ENCODE measurements at regions not wholly inside any gene's neighbourhood (a gene's known extent, or its start where the extent isn't known, plus 50 kb on each side); places are given as distances from the start of the nearest gene placed in this dataset.

GRCh38 chr5:74112372-74113195 lies 486.6 kb downstream of the ARHGEF28 start:
- POLR2A ChIA-PET = interaction anchor here in 1 of 2 donors (0.7 kb wide), 1 partner anchor 156 kb away, joined by 4 read pairs; no protein-coding TSS in a partner anchor
- no peaks in the 10 kb centered on the region for H3K9me3 Mint-ChIP-seq
- H3K36me3 Mint-ChIP-seq = no peaks in the 10 kb centered on the region
- H3K4me3 Mint-ChIP-seq = no peak overlapping the region
- DNase-seq (no peak), ATAC-seq (replicated peaks in 1 of 4) (no peak)
- H3K27ac ChIP-seq (ENCODE audit: low read length) = no peak overlapping the region
- no peak overlapping the region for H3K27ac Mint-ChIP-seq
- no peaks in the 10 kb centered on the region for H3K4me1 Mint-ChIP-seq
- WGBS (ENCODE audit: insufficient coverage) = no CpG with 5 or more reads among the region's 3 CpGs
- no peaks in the 10 kb centered on the region for H3K9me3 ChIP-seq
- H3K27me3 ChIP-seq (replicated peaks in 1 of 2; ENCODE audit: control insufficient read depth in 2 of 2, extremely low read depth in 1 of 2, insufficient read depth in 2 of 2, low read length in 1 of 2) = peaks cover 0 to 4% of the 10 kb centered on the region in 2 experiments
- no peak overlapping the region for H3K4me3 ChIP-seq (ENCODE audit: control insufficient read depth in 1 of 2, extremely low read depth in 1 of 2, low read length in 1 of 2)
- peaks cover 9 to 33% of the 10 kb centered on the region in 2 donors for H3K27me3 Mint-ChIP-seq
- CTCF ChIA-PET = interaction anchor here in 1 of 2 donors (0.7 kb wide), 2 partner anchors 291 to 566 kb away, joined by 3 read pairs; no protein-coding TSS in a partner anchor
- H3K4me1 ChIP-seq (ENCODE audit: control insufficient read depth in 1 of 2, extremely low read depth in 1 of 2, insufficient read depth in 2 of 2, low read length in 2 of 2) = no peaks in the 10 kb centered on the region
- H3K36me3 ChIP-seq (ENCODE audit: control insufficient read depth in 2 of 2, extremely low read depth in 1 of 2, insufficient read depth in 1 of 2, low read length in 1 of 2) = no peaks in the 10 kb centered on the region

GRCh38 chr5:74111764-74112163 lies 485.8 kb downstream of the ARHGEF28 start:
- ATAC-seq (replicated peaks in 1 of 4) = no peak
- Mint-ChIP-seq H3K4me1 (no peaks in the 10 kb centered on the region), H3K36me3 (no peaks in the 10 kb centered on the region), H3K27ac (no peak overlapping the region), H3K9me3 (no peaks in the 10 kb centered on the region), H3K27me3 (peaks cover 11 to 38% of the 10 kb centered on the region in 2 donors), H3K4me3 (no peak overlapping the region)
- POLR2A ChIA-PET = no interaction called here
- Histone ChIP-seq H3K9me3 (no peaks in the 10 kb centered on the region), H3K36me3 (ENCODE audit: control insufficient read depth in 2 of 2, extremely low read depth in 1 of 2, insufficient read depth in 1 of 2, low read length in 1 of 2) (no peaks in the 10 kb centered on the region), H3K4me1 (ENCODE audit: control insufficient read depth in 1 of 2, extremely low read depth in 1 of 2, insufficient read depth in 2 of 2, low read length in 2 of 2) (no peaks in the 10 kb centered on the region), H3K4me3 (ENCODE audit: control insufficient read depth in 1 of 2, extremely low read depth in 1 of 2, low read length in 1 of 2) (no peak overlapping the region), H3K27me3 (replicated peaks in 1 of 2; ENCODE audit: control insufficient read depth in 2 of 2, extremely low read depth in 1 of 2, insufficient read depth in 2 of 2, low read length in 1 of 2) (peaks cover 0 to 4% of the 10 kb centered on the region in 2 experiments), H3K27ac (ENCODE audit: low read length) (no peak overlapping the region)
- CTCF ChIA-PET = no interaction called here
- WGBS (ENCODE audit: insufficient coverage) = no CpG with 5 or more reads among the region's 2 CpGs
- no peak for DNase-seq

GRCh38 chr5:74109344-74109743 lies 483.3 kb downstream of the ARHGEF28 start:
- WGBS (ENCODE audit: insufficient coverage) = 83% methylated on average over 2 of the region's 4 CpGs
- Mint-ChIP-seq H3K27ac (no peak overlapping the region), H3K27me3 (peaks cover 18 to 47% of the 10 kb centered on the region in 2 donors), H3K4me3 (no peak overlapping the region), H3K36me3 (no peaks in the 10 kb centered on the region), H3K9me3 (no peaks in the 10 kb centered on the region), H3K4me1 (no peaks in the 10 kb centered on the region)
- H3K4me3 ChIP-seq (ENCODE audit: control insufficient read depth in 1 of 2, extremely low read depth in 1 of 2, low read length in 1 of 2) = no peak overlapping the region
- ChIA-PET POLR2A (no interaction called here), CTCF (no interaction called here)
- no peaks in the 10 kb centered on the region for H3K9me3 ChIP-seq
- ATAC-seq (replicated peaks in 1 of 4) (no peak), DNase-seq (no peak)
- no peak overlapping the region for H3K27ac ChIP-seq (ENCODE audit: low read length)
- peaks cover 0 to 7% of the 10 kb centered on the region in 2 experiments for H3K27me3 ChIP-seq (replicated peaks in 1 of 2; ENCODE audit: control insufficient read depth in 2 of 2, extremely low read depth in 1 of 2, insufficient read depth in 2 of 2, low read length in 1 of 2)
- no peaks in the 10 kb centered on the region for H3K36me3 ChIP-seq (ENCODE audit: control insufficient read depth in 2 of 2, extremely low read depth in 1 of 2, insufficient read depth in 1 of 2, low read length in 1 of 2)
- H3K4me1 ChIP-seq (ENCODE audit: control insufficient read depth in 1 of 2, extremely low read depth in 1 of 2, insufficient read depth in 2 of 2, low read length in 2 of 2) = no peaks in the 10 kb centered on the region

GRCh38 chr5:74107899-74108298 lies 481.9 kb downstream of the ARHGEF28 start:
- Mint-ChIP-seq H3K4me1 (no peaks in the 10 kb centered on the region), H3K27ac (no peak overlapping the region), H3K9me3 (no peaks in the 10 kb centered on the region), H3K36me3 (no peaks in the 10 kb centered on the region), H3K4me3 (no peak overlapping the region), H3K27me3 (peaks cover 18 to 41% of the 10 kb centered on the region in 2 donors)
- peaks cover 0 to 7% of the 10 kb centered on the region in 2 experiments for H3K27me3 ChIP-seq (replicated peaks in 1 of 2; ENCODE audit: control insufficient read depth in 2 of 2, extremely low read depth in 1 of 2, insufficient read depth in 2 of 2, low read length in 1 of 2)
- H3K4me3 ChIP-seq (ENCODE audit: control insufficient read depth in 1 of 2, extremely low read depth in 1 of 2, low read length in 1 of 2) = no peak overlapping the region
- DNase-seq = no peak
- H3K36me3 ChIP-seq (ENCODE audit: control insufficient read depth in 2 of 2, extremely low read depth in 1 of 2, insufficient read depth in 1 of 2, low read length in 1 of 2) = no peaks in the 10 kb centered on the region
- ATAC-seq (replicated peaks in 1 of 4) = no peak
- CTCF ChIA-PET = no interaction called here
- no peaks in the 10 kb centered on the region for H3K4me1 ChIP-seq (ENCODE audit: control insufficient read depth in 1 of 2, extremely low read depth in 1 of 2, insufficient read depth in 2 of 2, low read length in 2 of 2)
- H3K9me3 ChIP-seq = no peaks in the 10 kb centered on the region
- H3K27ac ChIP-seq (ENCODE audit: low read length) = no peak overlapping the region
- POLR2A ChIA-PET = no interaction called here

- Histone ChIP-seq H3K27me3 (replicated peaks in 1 of 2; ENCODE audit: control insufficient read depth in 2 of 2, extremely low read depth in 1 of 2, insufficient read depth in 2 of 2, low read length in 1 of 2) (peaks cover 0 to 7% of the 10 kb centered on the region in 2 experiments), H3K36me3 (ENCODE audit: control insufficient read depth in 2 of 2, extremely low read depth in 1 of 2, insufficient read depth in 1 of 2, low read length in 1 of 2) (no peaks in the 10 kb centered on the region), H3K4me3 (ENCODE audit: control insufficient read depth in 1 of 2, extremely low read depth in 1 of 2, low read length in 1 of 2) (no peak overlapping the region), H3K9me3 (no peaks in the 10 kb centered on the region), H3K4me1 (ENCODE audit: control insufficient read depth in 1 of 2, extremely low read depth in 1 of 2, insufficient read depth in 2 of 2, low read length in 2 of 2) (no peaks in the 10 kb centered on the region), H3K27ac (ENCODE audit: low read length) (no peak overlapping the region)
- Mint-ChIP-seq H3K27me3 (peaks cover 19 to 32% of the 10 kb centered on the region in 2 donors), H3K36me3 (no peaks in the 10 kb centered on the region), H3K27ac (no peak overlapping the region), H3K4me3 (no peak overlapping the region), H3K9me3 (peaks cover 0 to 8% (median 0%) of the 10 kb centered on the region in 3 donors), H3K4me1 (no peaks in the 10 kb centered on the region)
- no peak for ATAC-seq (replicated peaks in 1 of 4)
- ChIA-PET CTCF (no interaction called here), POLR2A (no interaction called here)
- 66% methylated on average over 3 of the region's 4 CpGs for WGBS (ENCODE audit: insufficient coverage)
- DNase-seq = no peak
Observed at GRCh38 chr5:74105126-74105780, 479.3 kb downstream of the ARHGEF28 start.

- H3K4me1 Mint-ChIP-seq = no peaks in the 10 kb centered on the region
- no peaks in the 10 kb centered on the region for H3K9me3 ChIP-seq
- ATAC-seq (replicated peaks in 1 of 4) (no peak), DNase-seq (no peak)
- no peak overlapping the region for H3K4me3 ChIP-seq (ENCODE audit: control insufficient read depth in 1 of 2, extremely low read depth in 1 of 2, low read length in 1 of 2)
- no peaks in the 10 kb centered on the region for H3K4me1 ChIP-seq (ENCODE audit: control insufficient read depth in 1 of 2, extremely low read depth in 1 of 2, insufficient read depth in 2 of 2, low read length in 2 of 2)
- H3K27ac ChIP-seq (ENCODE audit: low read length) = no peak overlapping the region
- ChIA-PET POLR2A (no interaction called here), CTCF (no interaction called here)
- peaks cover 12 to 19% of the 10 kb centered on the region in 2 donors for H3K27me3 Mint-ChIP-seq
- no peak overlapping the region for H3K27ac Mint-ChIP-seq
- 94% methylated on average over 3 of the region's 15 CpGs for WGBS (ENCODE audit: insufficient coverage)
- no peaks in the 10 kb centered on the region for H3K36me3 ChIP-seq (ENCODE audit: control insufficient read depth in 2 of 2, extremely low read depth in 1 of 2, insufficient read depth in 1 of 2, low read length in 1 of 2)
- H3K9me3 Mint-ChIP-seq = peaks cover 3 to 21% (median 4%) of the 10 kb centered on the region in 3 donors
- no peaks in the 10 kb centered on the region for H3K36me3 Mint-ChIP-seq
- no peak overlapping the region for H3K4me3 Mint-ChIP-seq
- H3K27me3 ChIP-seq (replicated peaks in 1 of 2; ENCODE audit: control insufficient read depth in 2 of 2, extremely low read depth in 1 of 2, insufficient read depth in 2 of 2, low read length in 1 of 2) = peaks cover 0 to 7% of the 10 kb centered on the region in 2 experiments
Observed at GRCh38 chr5:74103131-74104023, 477.4 kb downstream of the ARHGEF28 start.

All from T-cell (primary cell).